ENCODE measurements at regions not wholly inside any gene's neighbourhood (a gene's known extent, or its start where the extent isn't known, plus 50 kb on each side); places are given as distances from the start of the nearest gene placed in this dataset.

GRCh38 chr20:25135031-25135430 is 53.1 kb upstream of the VSX1 start:
- peak; percentile 73 for DNase-seq

- DNase-seq = no peak
Measured at GRCh38 chr20:25136056-25136455, 54.1 kb upstream of the VSX1 start.

- DNase-seq = no peak
Measured at GRCh38 chr20:25136643-25137559, 55.0 kb upstream of the VSX1 start.

- DNase-seq = no peak
Measured at GRCh38 chr20:25139029-25139705, 56.3 kb upstream of the ENTPD6 start.

GRCh38 chr20:25140968-25141367 is 54.5 kb upstream of the ENTPD6 start:
- DNase-seq = no peak

- no peak for DNase-seq
Measured at GRCh38 chr20:25142435-25142834, 53.1 kb upstream of the ENTPD6 start.

GRCh38 chr20:25145131-25145530 is 50.4 kb upstream of the ENTPD6 start:
- DNase-seq = no peak
